ENCODE measurements at regions not wholly inside any gene's neighbourhood (a gene's known extent, or its start where the extent isn't known, plus 50 kb on each side); places are given as distances from the start of the nearest gene placed in this dataset.

DNA sequence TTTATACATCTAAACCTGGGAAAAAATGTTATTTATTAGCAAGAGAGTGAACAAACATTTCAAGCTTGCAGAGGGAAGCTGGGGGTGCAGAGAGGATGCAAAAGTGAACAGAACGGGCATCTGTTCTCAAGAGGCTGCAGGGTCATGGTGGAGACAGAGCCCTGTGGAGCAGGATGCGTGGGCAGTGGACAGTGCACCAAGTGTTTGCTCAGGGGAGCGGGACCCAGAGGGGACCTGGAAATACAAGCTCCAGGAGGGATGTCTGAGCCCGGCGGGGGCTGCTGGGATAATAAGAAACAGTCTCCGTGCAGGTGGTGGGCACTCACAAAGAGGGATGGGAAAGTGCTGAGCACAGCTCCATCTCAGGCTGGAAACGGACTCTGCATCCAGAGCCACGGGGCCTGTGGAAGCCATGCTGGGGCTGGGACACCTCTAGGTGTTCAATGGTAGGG is 105.3 kb upstream of the SLC45A1 start:
- TF ChIP-seq, protein P1, sequence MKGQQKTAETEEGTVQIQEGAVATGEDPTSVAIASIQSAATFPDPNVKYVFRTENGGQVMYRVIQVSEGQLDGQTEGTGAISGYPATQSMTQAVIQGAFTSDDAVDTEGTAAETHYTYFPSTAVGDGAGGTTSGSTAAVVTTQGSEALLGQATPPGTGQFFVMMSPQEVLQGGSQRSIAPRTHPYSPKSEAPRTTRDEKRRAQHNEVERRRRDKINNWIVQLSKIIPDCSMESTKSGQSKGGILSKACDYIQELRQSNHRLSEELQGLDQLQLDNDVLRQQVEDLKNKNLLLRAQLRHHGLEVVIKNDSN (IDR thresholded peaks at IDR 0.05): no peak
- TF ChIP-seq TEAD4 (IDR thresholded peaks at IDR 0.05) (no peak), ZBTB7A (IDR thresholded peaks at IDR 0.05; ENCODE audit: low read depth) (no peak), RAD21 (IDR thresholded peaks at IDR 0.05; ENCODE audit: low read depth) (no peak), TAF1 (IDR thresholded peaks at IDR 0.05; ENCODE audit: low read depth) (no peak), CEBPB (IDR thresholded peaks at IDR 0.05) (no peak), EGR1 (IDR thresholded peaks at IDR 0.05) (no peak), NFIC (IDR thresholded peaks at IDR 0.05) (no peak), FOXM1 (IDR thresholded peaks at IDR 0.05; ENCODE audit: borderline replicate concordance, low read depth) (no peak), TCF12 (IDR thresholded peaks at IDR 0.05; ENCODE audit: low read depth) (no peak)
- TF ChIP-seq, protein P2, sequence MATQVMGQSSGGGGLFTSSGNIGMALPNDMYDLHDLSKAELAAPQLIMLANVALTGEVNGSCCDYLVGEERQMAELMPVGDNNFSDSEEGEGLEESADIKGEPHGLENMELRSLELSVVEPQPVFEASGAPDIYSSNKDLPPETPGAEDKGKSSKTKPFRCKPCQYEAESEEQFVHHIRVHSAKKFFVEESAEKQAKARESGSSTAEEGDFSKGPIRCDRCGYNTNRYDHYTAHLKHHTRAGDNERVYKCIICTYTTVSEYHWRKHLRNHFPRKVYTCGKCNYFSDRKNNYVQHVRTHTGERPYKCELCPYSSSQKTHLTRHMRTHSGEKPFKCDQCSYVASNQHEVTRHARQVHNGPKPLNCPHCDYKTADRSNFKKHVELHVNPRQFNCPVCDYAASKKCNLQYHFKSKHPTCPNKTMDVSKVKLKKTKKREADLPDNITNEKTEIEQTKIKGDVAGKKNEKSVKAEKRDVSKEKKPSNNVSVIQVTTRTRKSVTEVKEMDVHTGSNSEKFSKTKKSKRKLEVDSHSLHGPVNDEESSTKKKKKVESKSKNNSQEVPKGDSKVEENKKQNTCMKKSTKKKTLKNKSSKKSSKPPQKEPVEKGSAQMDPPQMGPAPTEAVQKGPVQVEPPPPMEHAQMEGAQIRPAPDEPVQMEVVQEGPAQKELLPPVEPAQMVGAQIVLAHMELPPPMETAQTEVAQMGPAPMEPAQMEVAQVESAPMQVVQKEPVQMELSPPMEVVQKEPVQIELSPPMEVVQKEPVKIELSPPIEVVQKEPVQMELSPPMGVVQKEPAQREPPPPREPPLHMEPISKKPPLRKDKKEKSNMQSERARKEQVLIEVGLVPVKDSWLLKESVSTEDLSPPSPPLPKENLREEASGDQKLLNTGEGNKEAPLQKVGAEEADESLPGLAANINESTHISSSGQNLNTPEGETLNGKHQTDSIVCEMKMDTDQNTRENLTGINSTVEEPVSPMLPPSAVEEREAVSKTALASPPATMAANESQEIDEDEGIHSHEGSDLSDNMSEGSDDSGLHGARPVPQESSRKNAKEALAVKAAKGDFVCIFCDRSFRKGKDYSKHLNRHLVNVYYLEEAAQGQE (IDR thresholded peaks at IDR 0.05; ENCODE audit: low read depth): no peak

DNA sequence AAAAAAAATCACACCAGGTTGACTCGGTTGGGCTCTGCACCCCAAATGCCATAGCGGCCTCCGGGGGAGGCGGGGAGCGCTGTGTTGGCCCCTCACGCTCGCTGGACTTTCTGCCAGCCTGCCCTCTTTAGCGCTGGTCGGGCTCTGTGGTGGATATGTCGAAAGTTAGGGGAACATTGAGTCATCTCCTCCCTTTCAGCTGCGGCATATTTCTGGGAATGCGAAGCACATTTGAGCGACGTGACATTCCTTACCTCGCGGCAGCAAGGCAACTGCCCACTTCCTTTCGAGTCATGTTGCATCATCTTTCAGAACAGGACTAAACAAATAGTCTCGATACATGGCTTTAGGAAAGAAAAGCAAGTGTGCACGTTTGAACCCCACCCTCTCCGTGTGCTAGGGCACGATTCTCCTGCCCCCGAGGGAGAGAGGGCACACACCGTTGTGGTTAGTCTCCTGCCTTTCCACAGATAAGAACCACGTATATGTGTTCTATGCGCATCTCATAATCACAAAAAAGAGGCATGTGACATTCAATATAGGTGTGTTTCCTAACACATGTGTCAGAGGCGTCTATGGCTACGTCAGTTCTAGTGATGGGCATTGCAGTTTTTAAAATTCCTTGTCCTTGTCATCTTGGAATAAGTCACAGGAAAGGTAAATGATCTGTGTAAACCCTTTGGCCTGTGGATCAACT is 105.9 kb upstream of the SLC45A1 start:
- no peak for TF ChIP-seq RAD21 (IDR thresholded peaks at IDR 0.05; ENCODE audit: low read depth)
- TF ChIP-seq NFIC (IDR thresholded peaks at IDR 0.05): no peak

DNA sequence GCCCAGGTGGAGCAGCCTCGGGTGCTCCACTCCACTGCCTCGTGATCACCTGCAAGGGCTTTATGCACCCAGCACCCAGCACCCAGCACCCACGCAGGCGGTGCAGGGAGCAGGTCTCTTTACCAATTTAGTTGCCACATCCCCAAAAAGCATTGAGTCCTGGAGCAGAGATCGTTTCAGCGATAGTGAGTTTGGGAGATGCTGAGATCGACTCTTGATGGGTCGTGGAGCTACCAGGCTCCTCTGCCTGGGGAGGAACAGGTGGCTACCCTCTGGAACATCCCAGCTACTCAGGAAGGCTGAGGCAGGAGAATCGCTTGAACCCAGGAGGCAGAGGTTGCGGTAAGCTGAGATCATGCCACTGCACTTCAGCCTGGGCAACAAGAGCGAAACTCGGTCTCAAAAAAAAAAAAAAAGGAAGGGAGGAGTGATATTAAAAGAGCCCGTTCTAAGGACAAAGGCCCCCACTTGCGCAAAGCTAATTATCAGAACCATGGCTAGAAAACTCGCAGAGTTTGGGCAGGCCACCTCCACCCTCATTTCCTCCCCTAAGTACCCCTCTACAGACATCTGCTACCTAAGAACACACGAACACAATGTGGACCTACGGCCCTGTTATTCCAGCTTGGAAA is 106.5 kb upstream of the SLC45A1 start:
- TF ChIP-seq TCF12 (IDR thresholded peaks at IDR 0.05; ENCODE audit: low read depth): no peak
- TF ChIP-seq, protein P1 (IDR thresholded peaks at IDR 0.05): no peak
- TF ChIP-seq TEAD4 (IDR thresholded peaks at IDR 0.05): no peak
- no peak for TF ChIP-seq EP300 (IDR thresholded peaks at IDR 0.05; ENCODE audit: borderline replicate concordance)
- TF ChIP-seq CREB1 (IDR thresholded peaks at IDR 0.05; ENCODE audit: low read depth): no peak
- TF ChIP-seq YY1 (IDR thresholded peaks at IDR 0.05; ENCODE audit: low read depth): no peak

DNA sequence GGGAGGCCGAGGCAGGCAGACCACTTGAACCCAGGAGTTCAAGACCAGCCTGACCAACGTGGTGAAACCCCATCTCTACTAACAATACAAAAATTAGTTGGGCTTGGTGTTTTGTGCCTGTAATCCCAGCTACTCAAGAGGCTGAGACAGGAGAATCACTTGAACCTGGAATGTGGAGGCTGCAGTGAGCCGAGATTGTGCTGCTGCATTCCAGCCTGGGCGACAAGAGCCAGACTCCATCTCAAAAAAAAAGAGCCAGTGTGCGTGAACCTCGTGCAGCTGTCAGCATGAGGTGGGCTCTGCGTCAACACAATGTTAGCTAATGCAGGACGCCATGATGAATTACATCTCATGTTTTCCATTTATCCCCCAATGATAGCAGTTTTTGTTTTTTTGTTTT is 110.7 kb upstream of the SLC45A1 start:
- TF ChIP-seq TAF1 (IDR thresholded peaks at IDR 0.05; ENCODE audit: low read depth): no peak
- no peak for TF ChIP-seq NFIC (IDR thresholded peaks at IDR 0.05)
- TF ChIP-seq FOXM1 (IDR thresholded peaks at IDR 0.05; ENCODE audit: borderline replicate concordance, low read depth): no peak
- no peak for TF ChIP-seq TEAD4 (IDR thresholded peaks at IDR 0.05)
- TF ChIP-seq, protein P1 (IDR thresholded peaks at IDR 0.05): no peak
- TF ChIP-seq, protein P3, sequence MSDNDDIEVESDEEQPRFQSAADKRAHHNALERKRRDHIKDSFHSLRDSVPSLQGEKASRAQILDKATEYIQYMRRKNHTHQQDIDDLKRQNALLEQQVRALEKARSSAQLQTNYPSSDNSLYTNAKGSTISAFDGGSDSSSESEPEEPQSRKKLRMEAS (IDR thresholded peaks at IDR 0.05): no peak
- TF ChIP-seq, protein P2 (IDR thresholded peaks at IDR 0.05; ENCODE audit: low read depth): no peak
- TF ChIP-seq EP300 (IDR thresholded peaks at IDR 0.05; ENCODE audit: borderline replicate concordance): no peak
- no peak for TF ChIP-seq YY1 (IDR thresholded peaks at IDR 0.05; ENCODE audit: low read depth)
- TF ChIP-seq TCF12 (IDR thresholded peaks at IDR 0.05; ENCODE audit: low read depth): no peak
- TF ChIP-seq CEBPB (IDR thresholded peaks at IDR 0.05): no peak
- TF ChIP-seq CREB1 (IDR thresholded peaks at IDR 0.05; ENCODE audit: low read depth): no peak
- no peak for TF ChIP-seq ZBTB7A (IDR thresholded peaks at IDR 0.05; ENCODE audit: low read depth)
- TF ChIP-seq EGR1 (IDR thresholded peaks at IDR 0.05): no peak
- TF ChIP-seq RAD21 (IDR thresholded peaks at IDR 0.05; ENCODE audit: low read depth): no peak

DNA sequence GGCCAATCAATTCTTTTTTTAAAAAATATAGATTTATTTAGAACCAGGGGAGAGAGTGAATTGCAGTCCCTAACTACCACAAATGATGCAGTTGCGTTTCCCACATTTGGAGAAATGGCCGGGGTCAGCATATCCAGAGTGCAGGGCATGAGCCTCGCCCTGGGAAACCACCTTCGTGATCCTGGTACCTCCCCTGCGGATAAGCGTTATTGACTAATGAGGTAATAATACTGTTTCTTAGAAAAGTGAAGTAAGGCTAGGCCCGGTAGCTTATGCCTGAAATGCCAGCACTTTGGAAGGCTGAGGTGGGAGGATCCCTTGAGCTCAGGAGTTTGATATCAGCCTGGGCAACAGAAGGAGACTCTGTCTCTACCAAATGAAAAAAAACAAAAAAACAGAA is 111.5 kb upstream of the SLC45A1 start:
- TF ChIP-seq YY1 (IDR thresholded peaks at IDR 0.05; ENCODE audit: low read depth): no peak

DNA sequence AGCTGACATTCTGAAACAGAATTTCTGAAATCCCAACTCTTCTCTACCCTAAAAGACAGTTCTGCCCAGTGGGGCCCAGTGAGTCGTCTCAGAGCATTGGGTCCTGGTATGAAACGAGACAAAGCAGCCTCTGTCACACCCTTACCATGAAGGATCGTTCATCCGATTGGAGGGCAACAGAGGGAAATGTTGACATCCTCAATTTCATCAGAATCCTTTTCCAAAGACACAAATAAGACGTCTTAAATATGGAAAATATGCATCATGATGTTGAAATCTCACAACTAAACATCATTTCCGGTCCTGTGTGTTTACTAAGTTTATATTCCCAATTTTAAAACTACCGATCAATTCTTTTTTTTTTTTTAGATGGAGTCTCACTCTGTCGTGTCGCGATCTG is 112.1 kb upstream of the SLC45A1 start:
- no peak for TF ChIP-seq CEBPB (IDR thresholded peaks at IDR 0.05)
- TF ChIP-seq YY1 (IDR thresholded peaks at IDR 0.05; ENCODE audit: low read depth): no peak
- TF ChIP-seq ZBTB7A (IDR thresholded peaks at IDR 0.05; ENCODE audit: low read depth): no peak
- TF ChIP-seq NFIC (IDR thresholded peaks at IDR 0.05): no peak

Data from Ishikawa (cell line).